Retinal pigment epithelial cell (primary cell): ENCODE measurements at regions not wholly inside any gene's neighbourhood (a gene's known extent, or its start where the extent isn't known, plus 50 kb on each side); places are given as distances from the start of the nearest gene placed in this dataset.

Experiments used
- DNase-seq: peaks from one replicate; pipeline ENCODE4 v3.0.0-alpha.2; 2010; ENCODE audit warnings: low read depth
- H3K4me3 ChIP-seq: 2 replicates; pipeline ENCODE4 v1.5.1; 2011; ENCODE audit warnings: mild to moderate bottlenecking, low read length, control low read depth, moderate library complexity
- TF ChIP-seq, protein P1 (sequence below): conservative IDR thresholded peaks from 2 replicates; pipeline ENCODE4 v1.5.1; 2011; ENCODE audit warnings: low read depth, low read length, control low read depth, inconsistent platforms

- DNase-seq = no peak
- H3K4me3 ChIP-seq = no peak overlapping the region
- TF ChIP-seq, protein P1, sequence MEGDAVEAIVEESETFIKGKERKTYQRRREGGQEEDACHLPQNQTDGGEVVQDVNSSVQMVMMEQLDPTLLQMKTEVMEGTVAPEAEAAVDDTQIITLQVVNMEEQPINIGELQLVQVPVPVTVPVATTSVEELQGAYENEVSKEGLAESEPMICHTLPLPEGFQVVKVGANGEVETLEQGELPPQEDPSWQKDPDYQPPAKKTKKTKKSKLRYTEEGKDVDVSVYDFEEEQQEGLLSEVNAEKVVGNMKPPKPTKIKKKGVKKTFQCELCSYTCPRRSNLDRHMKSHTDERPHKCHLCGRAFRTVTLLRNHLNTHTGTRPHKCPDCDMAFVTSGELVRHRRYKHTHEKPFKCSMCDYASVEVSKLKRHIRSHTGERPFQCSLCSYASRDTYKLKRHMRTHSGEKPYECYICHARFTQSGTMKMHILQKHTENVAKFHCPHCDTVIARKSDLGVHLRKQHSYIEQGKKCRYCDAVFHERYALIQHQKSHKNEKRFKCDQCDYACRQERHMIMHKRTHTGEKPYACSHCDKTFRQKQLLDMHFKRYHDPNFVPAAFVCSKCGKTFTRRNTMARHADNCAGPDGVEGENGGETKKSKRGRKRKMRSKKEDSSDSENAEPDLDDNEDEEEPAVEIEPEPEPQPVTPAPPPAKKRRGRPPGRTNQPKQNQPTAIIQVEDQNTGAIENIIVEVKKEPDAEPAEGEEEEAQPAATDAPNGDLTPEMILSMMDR = no peak
Measured at GRCh38 chr13:52905701-52906100, 57.3 kb upstream of the PCDH8 start.

- no peak overlapping the region for H3K4me3 ChIP-seq
- TF ChIP-seq, protein P1 = no peak
- no peak for DNase-seq
Measured at GRCh38 chr13:52903320-52903719, 54.9 kb upstream of the PCDH8 start.

DNA sequence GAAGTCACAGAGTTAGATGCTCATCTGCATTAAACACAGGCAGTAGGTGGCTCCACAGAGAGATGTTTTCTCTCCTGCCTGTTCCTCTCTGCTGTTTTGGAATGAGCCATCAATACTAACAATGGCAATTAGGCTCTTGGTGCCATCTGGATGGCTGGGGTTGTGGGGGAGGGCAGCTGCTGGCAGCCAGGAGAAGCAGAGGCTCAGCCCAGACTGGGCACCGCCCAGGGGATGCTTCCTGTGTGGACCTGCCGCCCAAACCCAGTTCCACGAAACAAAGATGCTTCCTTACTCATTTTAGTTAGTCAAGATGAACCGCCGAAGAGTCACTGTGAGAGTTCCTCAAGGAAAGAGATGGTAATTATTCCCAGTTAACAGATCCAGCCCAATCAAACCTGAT lies 50.8 kb upstream of the PCDH8 start:
- TF ChIP-seq, protein P1 = no peak
- H3K4me3 ChIP-seq = no peak overlapping the region
- DNase-seq = no peak
